ENCODE measurements at regions not wholly inside any gene's neighbourhood (a gene's known extent, or its start where the extent isn't known, plus 50 kb on each side); places are given as distances from the start of the nearest gene placed in this dataset.

- H3K36me3 ChIP-seq (ENCODE audit: control insufficient read depth in 1 of 2, insufficient read depth in 2 of 2, low read length in 2 of 2): no peaks in the 10 kb centered on the region
- no peak overlapping the region for H3K27ac ChIP-seq (ENCODE audit: low read depth, low read length)
- H3K9me3 ChIP-seq (ENCODE audit: control insufficient read depth in 1 of 2, low read length in 2 of 2): no peaks in the 10 kb centered on the region
- no peaks in the 10 kb centered on the region for H3K27me3 ChIP-seq (ENCODE audit: control insufficient read depth in 1 of 2, insufficient read depth in 2 of 2, low read length in 2 of 2)
- H3K4me1 ChIP-seq (ENCODE audit: control insufficient read depth in 1 of 2, insufficient read depth in 2 of 2, low read length in 2 of 2): no peaks in the 10 kb centered on the region
- no peak overlapping the region for H3K4me3 ChIP-seq (ENCODE audit: low read depth in 1 of 2, low read length in 2 of 2)
- H3K9ac ChIP-seq (ENCODE audit: low read depth in 1 of 2, low read length in 2 of 2): no peak overlapping the region
Measured at GRCh38 chr4:60934566-60935295, 265.4 kb upstream of the ADGRL3 start.

DNA sequence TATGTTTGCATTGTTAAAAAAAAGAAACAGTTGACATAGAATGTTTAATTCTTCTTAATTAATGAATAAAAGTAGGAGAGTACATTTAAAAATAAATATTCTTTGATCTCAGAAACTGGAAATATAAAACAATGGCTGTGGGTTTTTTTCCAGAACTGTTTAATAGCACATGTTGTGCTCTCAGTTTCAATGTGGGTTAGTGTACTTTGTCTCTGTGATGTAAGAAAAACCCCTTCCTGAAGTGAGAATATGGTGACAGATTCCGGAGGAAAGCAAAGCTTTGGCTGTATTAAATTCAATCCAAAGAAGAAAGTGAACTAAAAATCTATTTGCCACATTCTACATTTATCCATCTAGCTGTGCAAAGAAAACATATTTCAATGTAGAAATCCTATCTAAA, 261.9 kb upstream of the ADGRL3 start:
- Histone ChIP-seq H3K4me1 (ENCODE audit: control insufficient read depth in 1 of 2, insufficient read depth in 2 of 2, low read length in 2 of 2) (no peaks in the 10 kb centered on the region), H3K4me3 (ENCODE audit: low read depth in 1 of 2, low read length in 2 of 2) (no peak overlapping the region), H3K9ac (ENCODE audit: low read depth in 1 of 2, low read length in 2 of 2) (no peak overlapping the region), H3K9me3 (ENCODE audit: control insufficient read depth in 1 of 2, low read length in 2 of 2) (no peaks in the 10 kb centered on the region), H3K27ac (ENCODE audit: low read depth, low read length) (no peak overlapping the region), H3K36me3 (ENCODE audit: control insufficient read depth in 1 of 2, insufficient read depth in 2 of 2, low read length in 2 of 2) (no peaks in the 10 kb centered on the region), H3K27me3 (ENCODE audit: control insufficient read depth in 1 of 2, insufficient read depth in 2 of 2, low read length in 2 of 2) (no peaks in the 10 kb centered on the region)

DNA sequence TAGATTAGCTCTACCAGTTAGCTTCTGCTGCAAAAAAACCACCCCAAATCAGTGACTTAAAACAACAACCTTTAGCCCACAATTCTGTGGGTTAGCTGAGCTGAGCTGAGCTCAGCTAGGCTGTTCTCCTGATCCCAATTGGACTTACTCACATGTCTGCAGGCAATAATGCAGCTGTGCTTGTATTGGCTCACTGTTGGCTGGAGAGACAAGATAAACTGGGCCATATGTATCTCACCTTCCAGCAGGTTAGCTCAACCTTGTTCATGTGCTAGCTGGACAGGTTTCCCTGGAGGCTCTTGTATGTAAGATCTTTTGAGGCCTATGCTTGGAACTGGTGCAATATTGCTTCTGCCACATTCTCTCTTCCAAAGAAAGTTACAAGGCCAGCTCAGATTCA, 261.5 kb upstream of the ADGRL3 start:
- Histone ChIP-seq H3K27me3 (ENCODE audit: control insufficient read depth in 1 of 2, insufficient read depth in 2 of 2, low read length in 2 of 2) (no peaks in the 10 kb centered on the region), H3K9ac (ENCODE audit: low read depth in 1 of 2, low read length in 2 of 2) (no peak overlapping the region), H3K36me3 (ENCODE audit: control insufficient read depth in 1 of 2, insufficient read depth in 2 of 2, low read length in 2 of 2) (no peaks in the 10 kb centered on the region), H3K9me3 (ENCODE audit: control insufficient read depth in 1 of 2, low read length in 2 of 2) (no peaks in the 10 kb centered on the region), H3K4me3 (ENCODE audit: low read depth in 1 of 2, low read length in 2 of 2) (no peak overlapping the region), H3K27ac (ENCODE audit: low read depth, low read length) (no peak overlapping the region), H3K4me1 (ENCODE audit: control insufficient read depth in 1 of 2, insufficient read depth in 2 of 2, low read length in 2 of 2) (no peaks in the 10 kb centered on the region)

- H3K27me3 ChIP-seq (ENCODE audit: control insufficient read depth in 1 of 2, insufficient read depth in 2 of 2, low read length in 2 of 2): no peaks in the 10 kb centered on the region
- H3K4me3 ChIP-seq (ENCODE audit: low read depth in 1 of 2, low read length in 2 of 2): no peak overlapping the region
- H3K9ac ChIP-seq (ENCODE audit: low read depth in 1 of 2, low read length in 2 of 2): no peak overlapping the region
- no peak overlapping the region for H3K27ac ChIP-seq (ENCODE audit: low read depth, low read length)
- no peaks in the 10 kb centered on the region for H3K36me3 ChIP-seq (ENCODE audit: control insufficient read depth in 1 of 2, insufficient read depth in 2 of 2, low read length in 2 of 2)
- peaks cover 0 to 5% of the 10 kb centered on the region in 2 donors for H3K9me3 ChIP-seq (ENCODE audit: control insufficient read depth in 1 of 2, low read length in 2 of 2)
- no peaks in the 10 kb centered on the region for H3K4me1 ChIP-seq (ENCODE audit: control insufficient read depth in 1 of 2, insufficient read depth in 2 of 2, low read length in 2 of 2)
Measured at GRCh38 chr4:60944060-60944459, 256.1 kb upstream of the ADGRL3 start.

DNA sequence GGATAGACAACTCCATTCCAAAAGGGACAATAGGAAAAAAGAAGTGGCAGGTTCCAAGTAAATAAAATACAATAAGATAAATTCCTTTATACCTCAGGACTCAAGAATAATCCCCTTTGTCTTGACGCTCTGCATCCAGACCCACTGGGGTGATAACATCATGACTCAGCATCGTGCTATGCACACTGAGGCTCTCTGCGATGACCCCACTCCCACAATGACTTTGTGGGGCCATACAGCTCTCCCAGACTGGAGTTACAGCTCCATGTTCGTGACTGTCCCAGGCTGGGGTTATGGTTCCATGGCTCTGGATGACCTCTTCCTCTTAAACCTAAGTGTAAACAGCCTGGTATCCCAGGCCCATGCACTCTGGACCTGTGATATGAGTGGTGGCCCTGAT, 254.5 kb upstream of the ADGRL3 start:
- Histone ChIP-seq H3K4me1 (ENCODE audit: control insufficient read depth in 1 of 2, insufficient read depth in 2 of 2, low read length in 2 of 2) (no peaks in the 10 kb centered on the region), H3K4me3 (ENCODE audit: low read depth in 1 of 2, low read length in 2 of 2) (no peak overlapping the region), H3K27me3 (ENCODE audit: control insufficient read depth in 1 of 2, insufficient read depth in 2 of 2, low read length in 2 of 2) (no peaks in the 10 kb centered on the region), H3K9me3 (ENCODE audit: control insufficient read depth in 1 of 2, low read length in 2 of 2) (peaks cover 0 to 5% of the 10 kb centered on the region in 2 donors), H3K27ac (ENCODE audit: low read depth, low read length) (no peak overlapping the region), H3K9ac (ENCODE audit: low read depth in 1 of 2, low read length in 2 of 2) (no peak overlapping the region), H3K36me3 (ENCODE audit: control insufficient read depth in 1 of 2, insufficient read depth in 2 of 2, low read length in 2 of 2) (no peaks in the 10 kb centered on the region)

DNA sequence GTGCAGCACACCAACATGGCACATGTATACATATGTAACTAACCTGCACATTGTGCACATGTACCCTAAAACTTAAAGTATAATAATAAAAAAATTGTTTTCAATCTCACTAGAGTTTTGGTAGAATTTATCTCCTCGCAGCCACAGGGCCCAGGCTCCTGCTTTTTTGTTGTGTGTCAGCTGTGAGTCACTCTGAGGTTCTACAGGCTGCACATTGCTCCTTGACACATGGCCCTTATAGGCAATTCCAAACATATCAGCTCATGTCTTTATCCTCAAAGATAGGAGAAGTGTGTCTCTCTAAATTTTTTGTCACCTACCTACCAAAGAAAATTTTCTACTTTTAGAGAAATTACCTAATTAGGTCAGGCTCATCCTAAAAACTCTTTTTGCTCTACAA, 252.1 kb upstream of the ADGRL3 start:
- Histone ChIP-seq H3K36me3 (ENCODE audit: control insufficient read depth in 1 of 2, insufficient read depth in 2 of 2, low read length in 2 of 2) (no peaks in the 10 kb centered on the region), H3K27ac (ENCODE audit: low read depth, low read length) (no peak overlapping the region), H3K9ac (ENCODE audit: low read depth in 1 of 2, low read length in 2 of 2) (no peak overlapping the region), H3K4me3 (ENCODE audit: low read depth in 1 of 2, low read length in 2 of 2) (no peak overlapping the region), H3K4me1 (ENCODE audit: control insufficient read depth in 1 of 2, insufficient read depth in 2 of 2, low read length in 2 of 2) (no peaks in the 10 kb centered on the region), H3K9me3 (ENCODE audit: control insufficient read depth in 1 of 2, low read length in 2 of 2) (peaks cover 0 to 5% of the 10 kb centered on the region in 2 donors), H3K27me3 (ENCODE audit: control insufficient read depth in 1 of 2, insufficient read depth in 2 of 2, low read length in 2 of 2) (no peaks in the 10 kb centered on the region)

DNA sequence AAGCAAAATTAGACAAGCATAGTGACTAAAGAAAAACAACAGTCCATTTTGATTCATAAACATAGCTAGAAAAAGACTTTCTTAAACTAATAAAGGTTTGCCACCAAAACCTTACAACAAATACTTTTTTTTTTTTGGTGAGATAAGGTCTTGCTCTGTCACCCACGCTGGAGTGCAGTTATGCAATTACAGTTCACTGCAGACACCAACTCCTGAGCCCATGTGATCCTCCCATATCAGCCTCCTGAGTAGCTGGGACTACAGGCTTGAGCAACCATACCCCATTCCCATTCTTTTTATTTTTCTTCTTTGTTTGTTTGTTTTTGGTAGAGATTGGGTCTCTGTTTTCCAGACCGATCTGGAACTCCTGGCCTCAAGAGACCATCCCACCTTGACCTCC, 247.2 kb upstream of the ADGRL3 start:
- Histone ChIP-seq H3K27ac (ENCODE audit: low read depth, low read length) (no peak overlapping the region), H3K9me3 (ENCODE audit: control insufficient read depth in 1 of 2, low read length in 2 of 2) (no peaks in the 10 kb centered on the region), H3K9ac (ENCODE audit: low read depth in 1 of 2, low read length in 2 of 2) (no peak overlapping the region), H3K27me3 (ENCODE audit: control insufficient read depth in 1 of 2, insufficient read depth in 2 of 2, low read length in 2 of 2) (no peaks in the 10 kb centered on the region), H3K4me3 (ENCODE audit: low read depth in 1 of 2, low read length in 2 of 2) (no peak overlapping the region), H3K36me3 (ENCODE audit: control insufficient read depth in 1 of 2, insufficient read depth in 2 of 2, low read length in 2 of 2) (no peaks in the 10 kb centered on the region), H3K4me1 (ENCODE audit: control insufficient read depth in 1 of 2, insufficient read depth in 2 of 2, low read length in 2 of 2) (no peaks in the 10 kb centered on the region)

DNA sequence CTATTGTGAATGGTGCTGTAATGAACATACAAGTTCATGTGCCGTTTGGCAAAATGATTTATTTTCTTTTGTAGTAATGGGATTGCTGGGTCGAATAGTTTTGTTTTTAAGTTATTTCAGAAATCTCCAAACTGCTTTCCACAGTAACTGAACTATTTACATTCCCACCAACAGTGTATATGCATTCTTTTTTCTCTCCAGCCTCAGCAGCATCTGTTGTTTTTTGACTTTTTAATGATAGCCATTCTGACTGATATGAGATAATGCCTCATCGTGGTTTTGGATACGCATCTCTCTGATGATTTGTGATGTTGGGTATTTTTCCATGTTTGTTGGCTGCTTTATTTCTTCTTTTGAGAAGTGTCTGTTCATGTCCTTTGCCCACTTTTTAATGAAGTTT, 246.3 kb upstream of the ADGRL3 start:
- no peak overlapping the region for H3K4me3 ChIP-seq (ENCODE audit: low read depth in 1 of 2, low read length in 2 of 2)
- H3K4me1 ChIP-seq (ENCODE audit: control insufficient read depth in 1 of 2, insufficient read depth in 2 of 2, low read length in 2 of 2): no peaks in the 10 kb centered on the region
- no peak overlapping the region for H3K27ac ChIP-seq (ENCODE audit: low read depth, low read length)
- no peaks in the 10 kb centered on the region for H3K9me3 ChIP-seq (ENCODE audit: control insufficient read depth in 1 of 2, low read length in 2 of 2)
- H3K27me3 ChIP-seq (ENCODE audit: control insufficient read depth in 1 of 2, insufficient read depth in 2 of 2, low read length in 2 of 2): no peaks in the 10 kb centered on the region
- H3K9ac ChIP-seq (ENCODE audit: low read depth in 1 of 2, low read length in 2 of 2): no peak overlapping the region
- H3K36me3 ChIP-seq (ENCODE audit: control insufficient read depth in 1 of 2, insufficient read depth in 2 of 2, low read length in 2 of 2): no peaks in the 10 kb centered on the region

DNA sequence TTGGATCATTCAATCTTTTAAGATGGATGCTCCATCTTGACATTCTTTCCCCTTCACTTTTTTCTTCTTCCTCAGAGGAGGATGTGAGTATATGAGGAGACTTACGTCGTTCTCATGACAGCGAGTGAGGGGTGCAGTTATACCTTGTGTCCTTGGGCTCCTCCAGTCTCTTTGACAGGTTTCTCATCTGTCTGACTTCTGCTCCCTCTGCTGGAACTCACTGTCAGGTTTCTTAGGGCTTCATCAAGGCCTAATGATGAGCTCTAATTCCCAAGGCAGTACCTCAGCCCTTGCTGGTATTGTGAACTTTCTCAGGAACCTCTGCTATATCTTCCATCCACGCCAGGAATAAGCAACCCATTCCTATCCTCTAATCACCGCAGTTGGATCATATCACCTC, 237.8 kb upstream of the ADGRL3 start:
- H3K36me3 ChIP-seq (ENCODE audit: control insufficient read depth in 1 of 2, insufficient read depth in 2 of 2, low read length in 2 of 2): no peaks in the 10 kb centered on the region
- no peak overlapping the region for H3K27ac ChIP-seq (ENCODE audit: low read depth, low read length)
- H3K4me1 ChIP-seq (ENCODE audit: control insufficient read depth in 1 of 2, insufficient read depth in 2 of 2, low read length in 2 of 2): no peaks in the 10 kb centered on the region
- H3K9me3 ChIP-seq (ENCODE audit: control insufficient read depth in 1 of 2, low read length in 2 of 2): peaks cover 0 to 2% of the 10 kb centered on the region in 2 donors
- H3K4me3 ChIP-seq (ENCODE audit: low read depth in 1 of 2, low read length in 2 of 2): no peak overlapping the region
- H3K9ac ChIP-seq (ENCODE audit: low read depth in 1 of 2, low read length in 2 of 2): no peak overlapping the region
- no peaks in the 10 kb centered on the region for H3K27me3 ChIP-seq (ENCODE audit: control insufficient read depth in 1 of 2, insufficient read depth in 2 of 2, low read length in 2 of 2)

DNA sequence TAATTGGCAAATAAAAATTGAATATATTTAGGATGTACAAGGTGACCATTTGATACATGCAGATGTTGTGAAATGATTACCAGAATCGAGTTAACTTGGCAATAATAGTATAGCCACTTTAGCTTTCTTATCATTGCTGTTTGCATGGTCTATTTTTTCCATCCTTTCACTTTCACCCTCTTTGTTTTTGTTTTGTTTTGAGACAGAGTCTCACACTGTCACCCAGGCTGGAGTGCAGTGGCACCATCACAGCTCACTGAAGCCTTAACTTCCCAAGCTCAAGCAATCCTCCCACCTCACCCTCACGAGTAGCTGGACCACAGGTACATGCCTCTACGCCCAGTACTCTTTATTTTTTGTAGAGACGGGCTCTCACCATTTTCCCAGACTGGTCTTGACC, 218.6 kb upstream of the ADGRL3 start:
- H3K27ac ChIP-seq (ENCODE audit: low read depth, low read length): no peak overlapping the region
- H3K4me1 ChIP-seq (ENCODE audit: control insufficient read depth in 1 of 2, insufficient read depth in 2 of 2, low read length in 2 of 2): no peaks in the 10 kb centered on the region
- H3K4me3 ChIP-seq (ENCODE audit: low read depth in 1 of 2, low read length in 2 of 2): no peak overlapping the region
- no peaks in the 10 kb centered on the region for H3K36me3 ChIP-seq (ENCODE audit: control insufficient read depth in 1 of 2, insufficient read depth in 2 of 2, low read length in 2 of 2)
- no peaks in the 10 kb centered on the region for H3K27me3 ChIP-seq (ENCODE audit: control insufficient read depth in 1 of 2, insufficient read depth in 2 of 2, low read length in 2 of 2)
- H3K9ac ChIP-seq (ENCODE audit: low read depth in 1 of 2, low read length in 2 of 2): no peak overlapping the region
- H3K9me3 ChIP-seq (ENCODE audit: control insufficient read depth in 1 of 2, low read length in 2 of 2): peaks cover 0 to 4% of the 10 kb centered on the region in 2 donors

DNA sequence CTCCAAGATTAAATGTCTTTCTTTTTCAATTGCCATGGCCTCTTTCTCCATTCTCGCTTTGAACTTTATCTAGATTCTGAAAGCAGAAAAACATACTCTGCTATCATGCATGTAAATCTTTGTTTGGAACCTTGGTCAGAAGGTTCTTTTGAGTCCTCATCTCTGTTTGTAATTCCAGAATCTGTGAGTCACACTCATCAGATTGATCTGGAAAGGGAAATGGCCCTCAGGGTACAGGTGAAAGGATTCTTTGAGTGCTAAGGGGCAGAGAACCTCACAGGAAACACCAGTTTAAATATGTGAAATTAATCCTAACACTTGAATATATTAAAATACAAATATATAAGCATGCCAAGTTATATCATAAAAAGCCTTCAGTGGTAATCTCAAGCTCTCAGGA, 211.0 kb upstream of the ADGRL3 start:
- Histone ChIP-seq H3K27ac (ENCODE audit: low read depth, low read length) (no peak overlapping the region), H3K36me3 (ENCODE audit: control insufficient read depth in 1 of 2, insufficient read depth in 2 of 2, low read length in 2 of 2) (no peaks in the 10 kb centered on the region), H3K9ac (ENCODE audit: low read depth in 1 of 2, low read length in 2 of 2) (no peak overlapping the region), H3K4me1 (ENCODE audit: control insufficient read depth in 1 of 2, insufficient read depth in 2 of 2, low read length in 2 of 2) (no peaks in the 10 kb centered on the region), H3K9me3 (ENCODE audit: control insufficient read depth in 1 of 2, low read length in 2 of 2) (peaks cover 0 to 4% of the 10 kb centered on the region in 2 donors), H3K4me3 (ENCODE audit: low read depth in 1 of 2, low read length in 2 of 2) (no peak overlapping the region), H3K27me3 (ENCODE audit: control insufficient read depth in 1 of 2, insufficient read depth in 2 of 2, low read length in 2 of 2) (no peaks in the 10 kb centered on the region)

Measured in duodenal mucosa (tissue), 2 donors.